Skeletal muscle tissue (tissue), 3 donors: ENCODE measurements at regions not wholly inside any gene's neighbourhood (a gene's known extent, or its start where the extent isn't known, plus 50 kb on each side); places are given as distances from the start of the nearest gene placed in this dataset.

Experiments
- H3K27ac ChIP-seq: one replicate; pipeline ENCODE4 v1.7.0; 2013; ENCODE audit warnings: mild to moderate bottlenecking, low read depth, low read length, inconsistent platforms
- H3K27me3 ChIP-seq, 3 donors: one replicate each; pipeline ENCODE4 v1.7.0; 2013; ENCODE audit warnings: low read length in 3 of 3; ENCODE audit not compliant: control insufficient read depth in 3 of 3, insufficient read depth in 3 of 3
- H3K36me3 ChIP-seq, 3 donors: one replicate each; pipeline ENCODE4 v1.7.0; 2013; ENCODE audit warnings: low read length in 3 of 3; ENCODE audit not compliant: control insufficient read depth in 3 of 3, insufficient read depth in 3 of 3
- H3K4me1 ChIP-seq, 3 donors: one replicate each; pipeline ENCODE4 v1.7.0; 2013; ENCODE audit warnings: low read length in 3 of 3, mild to moderate bottlenecking in 3 of 3; ENCODE audit not compliant: control insufficient read depth in 3 of 3, insufficient read depth in 3 of 3
- H3K4me3 ChIP-seq, 3 donors: one replicate each; pipeline ENCODE4 v1.7.0; 2013; ENCODE audit warnings: low read length in 3 of 3
- H3K9ac ChIP-seq, 3 donors: one replicate each; pipeline ENCODE4 v1.7.0; 2013; ENCODE audit warnings: low read length in 3 of 3, mild to moderate bottlenecking in 3 of 3, moderate library complexity in 2 of 3, low read depth in 1 of 3
- H3K9me3 ChIP-seq, 3 donors: one replicate each; pipeline ENCODE4 v1.7.0; 2013; ENCODE audit warnings: low read length in 3 of 3; ENCODE audit not compliant: control insufficient read depth in 3 of 3
- donor health status: Osteomylitis.

GRCh38 chr13:80137994-80138393 is 202.9 kb downstream of the SPRY2 start:
- H3K4me1 ChIP-seq = peaks cover 15 to 23% (median 18%) of the 10 kb centered on the region in 3 donors
- no peaks in the 10 kb centered on the region for H3K9me3 ChIP-seq
- H3K27ac ChIP-seq = no peak overlapping the region
- no peak overlapping the region for H3K4me3 ChIP-seq
- no peak overlapping the region for H3K9ac ChIP-seq
- H3K27me3 ChIP-seq = no peaks in the 10 kb centered on the region
- no peaks in the 10 kb centered on the region for H3K36me3 ChIP-seq

DNA sequence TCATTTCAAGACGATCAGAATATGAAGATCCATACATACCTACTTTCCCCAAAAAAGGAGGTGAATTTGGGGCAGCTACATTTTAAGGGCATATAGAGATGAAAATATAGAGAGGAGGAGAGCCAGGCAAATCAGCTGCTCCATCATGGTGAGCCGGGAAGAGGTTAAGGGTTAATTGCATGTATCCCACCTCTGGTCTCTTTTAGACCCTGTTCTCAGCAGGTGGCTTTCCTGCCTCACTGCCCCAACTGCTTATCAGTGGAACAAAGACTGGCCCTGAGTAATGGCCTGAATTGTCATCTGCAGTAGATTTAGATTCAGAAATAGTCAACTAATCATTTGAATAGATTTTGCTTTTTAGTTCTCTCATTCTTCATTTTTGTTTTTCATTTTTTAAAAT is 206.6 kb downstream of the SPRY2 start:
- H3K27me3 ChIP-seq = no peaks in the 10 kb centered on the region
- no peak overlapping the region for H3K27ac ChIP-seq
- H3K9me3 ChIP-seq = no peaks in the 10 kb centered on the region
- peaks cover 13 to 25% (median 24%) of the 10 kb centered on the region in 3 donors for H3K4me1 ChIP-seq
- H3K4me3 ChIP-seq = no peak overlapping the region
- H3K36me3 ChIP-seq = no peaks in the 10 kb centered on the region
- no peak overlapping the region for H3K9ac ChIP-seq

- Histone ChIP-seq H3K4me3 (peak overlapping the region in 2 of 3 donors; percentile 73 to 78), H3K9ac (peak overlapping the region; percentile 24 to 46 (median 27)), H3K4me1 (peaks cover 13 to 25% (median 24%) of the 10 kb centered on the region in 3 donors)
Measured at GRCh38 chr13:80133631-80134261, 207.2 kb downstream of the SPRY2 start.

DNA sequence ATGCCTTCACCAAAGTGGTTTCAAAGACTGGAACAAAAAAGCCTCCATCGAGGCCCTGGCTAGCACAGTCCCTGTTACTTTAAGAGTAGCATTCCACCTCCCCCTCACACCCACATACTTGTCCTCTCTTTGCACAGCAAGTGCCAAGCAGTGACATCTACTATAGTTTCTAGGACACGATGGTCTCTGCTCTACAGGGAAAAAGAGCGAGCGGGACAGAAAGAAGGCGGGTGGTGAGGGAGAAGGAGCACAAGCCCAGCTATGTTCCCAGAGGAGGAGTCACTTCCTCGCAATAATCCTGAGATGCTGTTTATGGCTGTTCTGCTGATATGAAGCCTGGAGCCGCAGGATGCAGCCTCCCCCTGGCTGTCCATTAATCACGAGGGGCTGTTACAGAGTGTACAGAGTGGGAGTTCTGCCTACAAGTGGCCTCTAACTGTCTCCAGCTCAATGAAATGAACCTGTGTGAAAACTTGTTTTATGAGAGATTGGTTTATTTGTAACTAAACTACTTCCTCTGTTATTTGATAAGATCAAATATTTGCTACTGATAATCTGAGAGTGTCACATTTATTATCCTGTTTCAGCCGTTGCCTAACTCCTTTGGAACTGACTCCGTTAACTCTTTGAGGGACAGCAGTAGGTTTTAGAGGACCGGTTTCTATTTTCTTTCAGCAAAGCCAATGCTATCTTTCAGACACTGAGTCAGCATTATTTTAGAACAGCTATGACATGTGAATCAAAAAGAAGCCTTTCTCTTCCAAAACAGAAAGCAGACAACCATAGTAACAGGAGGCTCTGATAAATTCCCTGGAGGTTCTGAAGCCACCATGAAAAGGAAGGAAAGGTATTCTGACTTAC is 208.0 kb downstream of the SPRY2 start:
- H3K4me3 ChIP-seq = peak overlapping the region; percentile 69 to 78 (median 73)
- peak overlapping the region; percentile 46 to 76 (median 76) for H3K9ac ChIP-seq
- no peaks in the 10 kb centered on the region for H3K36me3 ChIP-seq
- H3K27ac ChIP-seq = peak overlapping the region; percentile 63
- no peaks in the 10 kb centered on the region for H3K9me3 ChIP-seq
- no peaks in the 10 kb centered on the region for H3K27me3 ChIP-seq
- peaks cover 13 to 25% (median 24%) of the 10 kb centered on the region in 3 donors for H3K4me1 ChIP-seq

More at GRCh38 chr13:80133631-80134261, 207.2 kb downstream of the SPRY2 start:
- Histone ChIP-seq H3K27ac (peak overlapping the region; percentile 63), H3K27me3 (no peaks in the 10 kb centered on the region), H3K9me3 (no peaks in the 10 kb centered on the region), H3K36me3 (no peaks in the 10 kb centered on the region)

GRCh38 chr13:80131204-80131603 is 209.7 kb downstream of the SPRY2 start:
- Histone ChIP-seq H3K4me1 (peaks cover 13 to 25% (median 24%) of the 10 kb centered on the region in 3 donors), H3K36me3 (no peaks in the 10 kb centered on the region), H3K9me3 (no peaks in the 10 kb centered on the region), H3K27me3 (no peaks in the 10 kb centered on the region), H3K9ac (peak overlapping the region in 2 of 3 donors; percentile 46 to 79), H3K4me3 (peak overlapping the region in 2 of 3 donors; percentile 41 to 66), H3K27ac (peak overlapping the region; percentile 51)

DNA sequence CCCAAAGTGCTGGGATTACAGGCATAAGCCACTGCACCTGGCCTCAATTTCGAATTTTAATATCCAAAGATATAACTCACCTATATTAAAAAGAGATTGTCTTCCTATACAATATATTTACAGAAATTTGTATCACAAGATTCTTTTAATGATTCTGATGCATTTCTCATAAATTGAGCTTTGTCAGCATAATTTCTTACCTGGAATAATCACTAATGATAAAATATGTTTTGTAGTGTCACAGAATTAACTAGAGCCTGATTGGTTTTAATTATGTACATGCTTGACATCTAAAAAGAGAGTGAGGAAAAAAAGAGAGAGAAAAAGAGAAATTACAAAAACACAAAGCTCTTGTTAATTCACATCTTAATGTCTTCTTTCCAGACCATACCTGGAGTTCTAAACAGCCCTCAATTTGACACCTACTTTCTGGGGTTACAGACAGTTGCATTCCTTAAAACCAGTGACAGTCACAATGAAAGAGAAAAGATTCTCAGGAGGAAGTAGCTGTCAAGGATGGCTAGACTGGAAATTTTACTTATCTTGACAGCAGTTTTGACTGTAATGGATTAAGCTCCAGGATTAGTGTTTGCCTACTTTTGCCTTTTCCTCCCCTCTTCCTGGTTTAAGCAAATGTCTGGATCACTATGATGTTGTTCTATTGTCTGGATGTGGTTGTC is 214.4 kb downstream of the SPRY2 start:
- H3K27ac ChIP-seq = no peak overlapping the region
- no peaks in the 10 kb centered on the region for H3K9me3 ChIP-seq
- H3K4me3 ChIP-seq = no peak overlapping the region
- no peak overlapping the region for H3K9ac ChIP-seq
- no peaks in the 10 kb centered on the region for H3K36me3 ChIP-seq
- no peaks in the 10 kb centered on the region for H3K27me3 ChIP-seq
- H3K4me1 ChIP-seq = peaks cover 0 to 7% (median 4%) of the 10 kb centered on the region in 3 donors

DNA sequence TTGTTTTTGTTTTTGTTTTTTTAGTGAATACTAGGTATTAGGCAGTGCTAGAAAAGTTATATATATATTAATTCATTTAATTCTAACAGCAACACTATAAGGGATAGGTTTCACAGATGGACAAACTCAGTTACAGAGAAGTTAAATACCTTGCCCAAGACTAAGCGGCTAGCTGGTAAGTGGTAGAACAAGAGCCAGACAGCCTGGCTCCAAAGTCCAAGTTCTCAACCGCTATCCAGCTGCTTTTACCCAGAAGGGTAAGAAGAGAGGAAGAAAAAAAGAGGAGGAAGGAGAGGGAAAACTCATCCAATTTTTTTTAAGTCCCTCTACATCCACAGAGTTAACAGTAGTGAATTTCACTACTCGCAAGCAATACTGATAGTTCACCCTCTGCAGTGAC is 217.0 kb downstream of the SPRY2 start:
- H3K9ac ChIP-seq = no peak overlapping the region
- no peaks in the 10 kb centered on the region for H3K9me3 ChIP-seq
- no peaks in the 10 kb centered on the region for H3K27me3 ChIP-seq
- no peaks in the 10 kb centered on the region for H3K4me1 ChIP-seq
- H3K27ac ChIP-seq = no peak overlapping the region
- no peak overlapping the region for H3K4me3 ChIP-seq
- no peaks in the 10 kb centered on the region for H3K36me3 ChIP-seq

DNA sequence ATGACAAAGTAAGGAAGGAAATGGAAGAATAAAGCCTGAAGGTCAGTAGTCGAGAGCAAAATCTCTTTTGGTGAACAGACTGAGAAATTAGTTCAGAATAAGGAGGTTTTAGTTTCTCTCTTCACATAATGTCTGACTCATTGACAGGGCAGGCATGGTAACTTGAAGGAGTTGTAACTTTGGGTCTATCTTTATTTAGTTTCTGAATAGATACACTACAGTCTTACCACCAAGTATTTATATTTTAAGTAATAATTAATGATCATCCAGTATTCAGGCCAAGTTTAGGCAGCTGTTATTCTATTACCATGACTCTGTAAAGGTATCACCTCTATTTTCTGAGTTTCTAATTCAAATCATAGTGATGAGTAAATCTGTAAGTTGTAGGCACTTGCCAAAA is 219.9 kb downstream of the SPRY2 start:
- no peak overlapping the region for H3K4me3 ChIP-seq
- H3K27ac ChIP-seq = no peak overlapping the region
- H3K36me3 ChIP-seq = no peaks in the 10 kb centered on the region
- H3K9me3 ChIP-seq = no peaks in the 10 kb centered on the region
- H3K4me1 ChIP-seq = no peaks in the 10 kb centered on the region
- no peaks in the 10 kb centered on the region for H3K27me3 ChIP-seq
- H3K9ac ChIP-seq = no peak overlapping the region

GRCh38 chr13:80118506-80118905 is 222.4 kb downstream of the SPRY2 start:
- Histone ChIP-seq H3K27me3 (no peaks in the 10 kb centered on the region), H3K4me1 (no peaks in the 10 kb centered on the region), H3K27ac (no peak overlapping the region), H3K4me3 (no peak overlapping the region), H3K9ac (no peak overlapping the region), H3K9me3 (no peaks in the 10 kb centered on the region), H3K36me3 (no peaks in the 10 kb centered on the region)

GRCh38 chr13:80118099-80118498 is 222.8 kb downstream of the SPRY2 start:
- Histone ChIP-seq H3K36me3 (no peaks in the 10 kb centered on the region), H3K27ac (no peak overlapping the region), H3K9me3 (no peaks in the 10 kb centered on the region), H3K4me3 (no peak overlapping the region), H3K27me3 (no peaks in the 10 kb centered on the region), H3K4me1 (no peaks in the 10 kb centered on the region), H3K9ac (no peak overlapping the region)
